Astrocyte (in vitro differentiated cells and primary cell): ENCODE measurements at regions not wholly inside any gene's neighbourhood (a gene's known extent, or its start where the extent isn't known, plus 50 kb on each side); places are given as distances from the start of the nearest gene placed in this dataset.

Source experiments
- EZH2 ChIP-seq: IDR thresholded peaks from 2 replicates; pipeline ENCODE4 v1.6.1; 2012; ENCODE audit warnings: mild to moderate bottlenecking, low read length, inconsistent platforms; ENCODE audit not compliant: insufficient read depth
- TF ChIP-seq, protein P1 (sequence below): IDR thresholded peaks from 2 replicates; pipeline ENCODE4 v1.5.1; 2011; ENCODE audit warnings: low read depth, mild to moderate bottlenecking, inconsistent platforms, low read length, moderate library complexity; ENCODE audit not compliant: insufficient read depth

DNA sequence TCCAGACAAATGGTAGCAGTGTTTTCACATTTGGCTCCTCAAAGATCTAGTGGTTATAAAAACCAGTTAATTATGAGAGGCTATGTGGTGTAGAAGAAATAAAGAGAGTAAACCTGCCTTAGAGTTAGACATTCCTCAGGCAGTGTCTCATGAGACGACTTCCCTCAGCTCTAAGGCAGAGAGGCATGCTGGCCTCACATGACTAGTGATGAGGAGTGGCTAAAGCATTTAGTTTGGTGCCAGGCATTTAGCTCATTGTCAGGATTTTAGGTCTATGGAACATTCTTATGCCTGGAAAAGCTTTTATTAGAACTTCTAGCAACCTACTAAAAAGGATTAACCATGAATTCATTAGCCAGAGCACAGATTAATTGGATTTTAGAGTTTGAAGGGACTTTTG, 90.3 kb downstream of the RPRM start:
- TF ChIP-seq, protein P1, sequence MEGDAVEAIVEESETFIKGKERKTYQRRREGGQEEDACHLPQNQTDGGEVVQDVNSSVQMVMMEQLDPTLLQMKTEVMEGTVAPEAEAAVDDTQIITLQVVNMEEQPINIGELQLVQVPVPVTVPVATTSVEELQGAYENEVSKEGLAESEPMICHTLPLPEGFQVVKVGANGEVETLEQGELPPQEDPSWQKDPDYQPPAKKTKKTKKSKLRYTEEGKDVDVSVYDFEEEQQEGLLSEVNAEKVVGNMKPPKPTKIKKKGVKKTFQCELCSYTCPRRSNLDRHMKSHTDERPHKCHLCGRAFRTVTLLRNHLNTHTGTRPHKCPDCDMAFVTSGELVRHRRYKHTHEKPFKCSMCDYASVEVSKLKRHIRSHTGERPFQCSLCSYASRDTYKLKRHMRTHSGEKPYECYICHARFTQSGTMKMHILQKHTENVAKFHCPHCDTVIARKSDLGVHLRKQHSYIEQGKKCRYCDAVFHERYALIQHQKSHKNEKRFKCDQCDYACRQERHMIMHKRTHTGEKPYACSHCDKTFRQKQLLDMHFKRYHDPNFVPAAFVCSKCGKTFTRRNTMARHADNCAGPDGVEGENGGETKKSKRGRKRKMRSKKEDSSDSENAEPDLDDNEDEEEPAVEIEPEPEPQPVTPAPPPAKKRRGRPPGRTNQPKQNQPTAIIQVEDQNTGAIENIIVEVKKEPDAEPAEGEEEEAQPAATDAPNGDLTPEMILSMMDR, result no peak
- no peak for TF ChIP-seq EZH2
